ENCODE measurements at regions not wholly inside any gene's neighbourhood (a gene's known extent, or its start where the extent isn't known, plus 50 kb on each side); places are given as distances from the start of the nearest gene placed in this dataset.

DNA sequence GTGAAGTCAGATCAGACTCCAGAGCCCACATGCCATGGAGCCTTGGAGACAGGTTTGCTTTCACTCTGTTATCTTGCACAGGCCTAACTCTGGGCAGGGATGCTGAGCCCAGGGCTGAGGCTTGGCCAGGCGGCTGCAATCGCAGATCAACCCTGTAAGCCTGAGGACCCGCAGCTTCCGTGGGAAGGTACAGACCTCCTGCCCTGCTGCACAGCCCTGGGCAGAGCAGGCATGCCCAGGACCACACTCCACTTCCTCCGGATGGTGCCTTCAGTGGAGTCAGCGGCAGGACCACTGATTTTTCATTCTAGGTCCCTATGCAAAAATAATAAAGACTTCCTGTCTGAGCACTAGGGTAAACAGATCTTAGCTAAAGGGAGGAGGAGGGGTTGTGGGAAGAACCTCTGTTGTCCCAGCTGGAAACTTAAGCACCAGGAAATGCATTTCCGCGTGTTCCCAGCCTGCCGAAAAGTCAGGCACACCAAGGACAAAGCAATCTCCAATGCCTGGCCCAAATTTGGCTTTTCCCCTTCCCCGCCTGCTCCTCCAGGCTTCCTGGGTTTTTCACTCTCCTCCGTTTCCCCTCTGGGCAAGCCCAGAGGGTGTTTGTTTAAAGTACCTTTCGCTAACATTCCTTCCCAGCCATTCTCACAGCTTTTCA, 87.3 kb downstream of the KCTD15 start:
- no peaks in the 10 kb centered on the region for H3K9me3 ChIP-seq (ENCODE audit: control insufficient read depth, insufficient read depth, low read depth, low read length)
- no peaks in the 10 kb centered on the region for H3K4me1 ChIP-seq (ENCODE audit: control insufficient read depth, insufficient read depth, low read length)
- intact Hi-C loops (cut with micrococcal nuclease; ENCODE audit: unreplicated experiment), result no loop called here
- CTCF ChIA-PET, result no interaction called here
- H3K4me3 ChIP-seq (ENCODE audit: low read depth in 2 of 2, low read length in 2 of 2), result peak overlapping the region in 1 of 2 experiments; percentile 18; a peak in 2 of 4 replicates
- DNase-seq (ENCODE audit: low read depth, low spot score), result no peak
- POLR2A ChIA-PET, result no interaction called here
- peak; percentile 69 for ATAC-seq
- no peaks in the 10 kb centered on the region for H3K36me3 ChIP-seq (ENCODE audit: control insufficient read depth, insufficient read depth, low read length)
- no peak overlapping the region for H3K27ac ChIP-seq (ENCODE audit: low read length)
- TF ChIP-seq SIN3A (IDR thresholded peaks at IDR 0.05; ENCODE audit: borderline replicate concordance, insufficient read depth, low read depth, low read length) (no peak), POLR2AphosphoS5 (IDR thresholded peaks at IDR 0.05; ENCODE audit: low read depth, low read length) (no peak), TCF7L2 (IDR thresholded peaks at IDR 0.05; ENCODE audit: low read depth, low read length) (no peak)
- TF ChIP-seq, protein P1, sequence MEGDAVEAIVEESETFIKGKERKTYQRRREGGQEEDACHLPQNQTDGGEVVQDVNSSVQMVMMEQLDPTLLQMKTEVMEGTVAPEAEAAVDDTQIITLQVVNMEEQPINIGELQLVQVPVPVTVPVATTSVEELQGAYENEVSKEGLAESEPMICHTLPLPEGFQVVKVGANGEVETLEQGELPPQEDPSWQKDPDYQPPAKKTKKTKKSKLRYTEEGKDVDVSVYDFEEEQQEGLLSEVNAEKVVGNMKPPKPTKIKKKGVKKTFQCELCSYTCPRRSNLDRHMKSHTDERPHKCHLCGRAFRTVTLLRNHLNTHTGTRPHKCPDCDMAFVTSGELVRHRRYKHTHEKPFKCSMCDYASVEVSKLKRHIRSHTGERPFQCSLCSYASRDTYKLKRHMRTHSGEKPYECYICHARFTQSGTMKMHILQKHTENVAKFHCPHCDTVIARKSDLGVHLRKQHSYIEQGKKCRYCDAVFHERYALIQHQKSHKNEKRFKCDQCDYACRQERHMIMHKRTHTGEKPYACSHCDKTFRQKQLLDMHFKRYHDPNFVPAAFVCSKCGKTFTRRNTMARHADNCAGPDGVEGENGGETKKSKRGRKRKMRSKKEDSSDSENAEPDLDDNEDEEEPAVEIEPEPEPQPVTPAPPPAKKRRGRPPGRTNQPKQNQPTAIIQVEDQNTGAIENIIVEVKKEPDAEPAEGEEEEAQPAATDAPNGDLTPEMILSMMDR (IDR thresholded peaks at IDR 0.05), result no peak
- TF ChIP-seq, protein P2, sequence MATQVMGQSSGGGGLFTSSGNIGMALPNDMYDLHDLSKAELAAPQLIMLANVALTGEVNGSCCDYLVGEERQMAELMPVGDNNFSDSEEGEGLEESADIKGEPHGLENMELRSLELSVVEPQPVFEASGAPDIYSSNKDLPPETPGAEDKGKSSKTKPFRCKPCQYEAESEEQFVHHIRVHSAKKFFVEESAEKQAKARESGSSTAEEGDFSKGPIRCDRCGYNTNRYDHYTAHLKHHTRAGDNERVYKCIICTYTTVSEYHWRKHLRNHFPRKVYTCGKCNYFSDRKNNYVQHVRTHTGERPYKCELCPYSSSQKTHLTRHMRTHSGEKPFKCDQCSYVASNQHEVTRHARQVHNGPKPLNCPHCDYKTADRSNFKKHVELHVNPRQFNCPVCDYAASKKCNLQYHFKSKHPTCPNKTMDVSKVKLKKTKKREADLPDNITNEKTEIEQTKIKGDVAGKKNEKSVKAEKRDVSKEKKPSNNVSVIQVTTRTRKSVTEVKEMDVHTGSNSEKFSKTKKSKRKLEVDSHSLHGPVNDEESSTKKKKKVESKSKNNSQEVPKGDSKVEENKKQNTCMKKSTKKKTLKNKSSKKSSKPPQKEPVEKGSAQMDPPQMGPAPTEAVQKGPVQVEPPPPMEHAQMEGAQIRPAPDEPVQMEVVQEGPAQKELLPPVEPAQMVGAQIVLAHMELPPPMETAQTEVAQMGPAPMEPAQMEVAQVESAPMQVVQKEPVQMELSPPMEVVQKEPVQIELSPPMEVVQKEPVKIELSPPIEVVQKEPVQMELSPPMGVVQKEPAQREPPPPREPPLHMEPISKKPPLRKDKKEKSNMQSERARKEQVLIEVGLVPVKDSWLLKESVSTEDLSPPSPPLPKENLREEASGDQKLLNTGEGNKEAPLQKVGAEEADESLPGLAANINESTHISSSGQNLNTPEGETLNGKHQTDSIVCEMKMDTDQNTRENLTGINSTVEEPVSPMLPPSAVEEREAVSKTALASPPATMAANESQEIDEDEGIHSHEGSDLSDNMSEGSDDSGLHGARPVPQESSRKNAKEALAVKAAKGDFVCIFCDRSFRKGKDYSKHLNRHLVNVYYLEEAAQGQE (IDR thresholded peaks at IDR 0.05; ENCODE audit: insufficient read depth in 1 of 2, low read depth in 2 of 2, low read length in 1 of 2), result no peak
- in situ Hi-C loops (cut with HindIII; ENCODE audit: low pct_unique_long_range_greater_than_20kb, low sequenced_read_pairs), result no loop called here
- no TSS peak for BruUV-seq (replicated peaks)
- no peaks in the 10 kb centered on the region for H3K27me3 ChIP-seq (ENCODE audit: control insufficient read depth, insufficient read depth, low read length)

DNA sequence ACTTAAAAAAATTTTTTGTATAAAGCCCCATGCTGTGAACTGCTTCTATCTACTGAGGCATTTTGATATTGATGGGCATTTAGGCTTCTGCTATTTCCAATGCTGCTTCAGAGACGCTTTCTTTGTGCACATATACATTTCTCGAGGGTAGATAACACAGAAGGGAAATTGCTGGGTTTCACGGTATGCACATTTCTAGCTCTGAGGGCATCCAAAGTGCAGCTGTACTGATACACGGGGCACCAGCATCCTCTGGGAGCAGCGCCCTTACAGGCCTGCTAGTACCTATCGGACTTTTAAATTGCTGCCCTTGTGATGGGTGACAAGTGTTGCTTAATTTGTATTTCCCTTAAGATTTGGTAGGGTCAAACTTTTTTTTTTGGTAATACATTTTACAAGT, 88.6 kb downstream of the KCTD15 start:
- ATAC-seq (no peak), DNase-seq (ENCODE audit: low read depth, low spot score) (no peak)
- Histone ChIP-seq H3K36me3 (ENCODE audit: control insufficient read depth, insufficient read depth, low read length) (no peaks in the 10 kb centered on the region), H3K9me3 (ENCODE audit: control insufficient read depth, insufficient read depth, low read depth, low read length) (no peaks in the 10 kb centered on the region), H3K4me3 (ENCODE audit: low read depth in 2 of 2, low read length in 2 of 2) (no peak overlapping the region), H3K27me3 (ENCODE audit: control insufficient read depth, insufficient read depth, low read length) (no peaks in the 10 kb centered on the region), H3K4me1 (ENCODE audit: control insufficient read depth, insufficient read depth, low read length) (no peaks in the 10 kb centered on the region), H3K27ac (ENCODE audit: low read length) (no peak overlapping the region)
- in situ Hi-C loops (cut with HindIII; ENCODE audit: low pct_unique_long_range_greater_than_20kb, low sequenced_read_pairs) (no loop called here), intact Hi-C loops (cut with micrococcal nuclease; ENCODE audit: unreplicated experiment) (no loop called here)
- TF ChIP-seq, protein P1 (IDR thresholded peaks at IDR 0.05), result no peak
- TF ChIP-seq TCF7L2 (IDR thresholded peaks at IDR 0.05; ENCODE audit: low read depth, low read length), result no peak
- no peak for TF ChIP-seq POLR2AphosphoS5 (IDR thresholded peaks at IDR 0.05; ENCODE audit: low read depth, low read length)
- TF ChIP-seq SIN3A (IDR thresholded peaks at IDR 0.05; ENCODE audit: borderline replicate concordance, insufficient read depth, low read depth, low read length), result no peak
- ChIA-PET CTCF (no interaction called here), POLR2A (interaction anchor here (0.6 kb wide), 1 partner anchor 17 kb away, joined by 3 read pairs; no protein-coding TSS in a partner anchor)
- no TSS peak for BruUV-seq (replicated peaks)
